HG03103 (cell line): ENCODE measurements at regions not wholly inside any gene's neighbourhood (a gene's known extent, or its start where the extent isn't known, plus 50 kb on each side); places are given as distances from the start of the nearest gene placed in this dataset.

ENCODE experiments used
- ATAC-seq: cut with Tn5 transposase; IDR thresholded peaks from one replicate; pipeline ENCODE4 v1.9.1; 2021; ENCODE audit warnings: low read depth; ENCODE audit not compliant: unreplicated experiment

DNA sequence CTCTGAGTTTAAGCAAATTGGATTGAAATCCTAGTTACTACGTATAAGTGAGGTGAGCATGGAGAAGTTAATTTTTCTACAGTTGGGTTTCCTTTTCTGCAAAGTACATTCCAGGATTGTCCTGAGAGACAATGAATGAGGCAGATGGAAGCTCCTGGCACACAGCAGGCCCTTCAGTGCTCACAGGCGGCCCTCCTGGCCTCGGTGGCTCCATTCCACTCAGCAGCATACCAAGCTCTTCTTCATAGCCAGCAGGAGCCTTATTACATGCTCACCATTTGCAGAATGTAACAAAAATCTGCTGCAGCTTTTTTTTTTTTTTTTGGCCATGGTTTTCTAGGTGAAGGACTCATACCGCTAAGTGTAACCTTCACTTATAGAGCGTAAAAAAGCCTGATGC is 113.2 kb upstream of the FAM9B start:
- ATAC-seq: no peak

DNA sequence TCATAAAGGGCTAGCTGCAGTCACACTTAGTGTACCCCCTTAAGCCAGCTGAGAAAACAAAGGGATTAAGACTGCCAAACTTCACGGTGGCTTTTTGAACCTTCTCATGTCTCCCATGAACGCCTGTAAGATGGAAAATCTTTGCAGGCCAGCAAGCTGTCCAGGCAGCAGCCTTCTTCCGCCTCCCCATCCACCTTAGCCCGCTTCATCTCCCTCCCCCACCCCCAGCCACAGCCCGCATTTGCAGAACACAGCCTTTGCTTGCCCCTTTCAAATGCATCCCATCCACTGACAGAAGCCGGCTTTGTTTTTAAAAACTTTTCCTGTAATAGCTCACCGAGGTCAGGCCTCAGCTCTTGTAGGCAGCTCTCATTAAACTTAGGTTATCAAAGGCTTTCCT is 113.8 kb upstream of the FAM9B start:
- ATAC-seq: no peak

DNA sequence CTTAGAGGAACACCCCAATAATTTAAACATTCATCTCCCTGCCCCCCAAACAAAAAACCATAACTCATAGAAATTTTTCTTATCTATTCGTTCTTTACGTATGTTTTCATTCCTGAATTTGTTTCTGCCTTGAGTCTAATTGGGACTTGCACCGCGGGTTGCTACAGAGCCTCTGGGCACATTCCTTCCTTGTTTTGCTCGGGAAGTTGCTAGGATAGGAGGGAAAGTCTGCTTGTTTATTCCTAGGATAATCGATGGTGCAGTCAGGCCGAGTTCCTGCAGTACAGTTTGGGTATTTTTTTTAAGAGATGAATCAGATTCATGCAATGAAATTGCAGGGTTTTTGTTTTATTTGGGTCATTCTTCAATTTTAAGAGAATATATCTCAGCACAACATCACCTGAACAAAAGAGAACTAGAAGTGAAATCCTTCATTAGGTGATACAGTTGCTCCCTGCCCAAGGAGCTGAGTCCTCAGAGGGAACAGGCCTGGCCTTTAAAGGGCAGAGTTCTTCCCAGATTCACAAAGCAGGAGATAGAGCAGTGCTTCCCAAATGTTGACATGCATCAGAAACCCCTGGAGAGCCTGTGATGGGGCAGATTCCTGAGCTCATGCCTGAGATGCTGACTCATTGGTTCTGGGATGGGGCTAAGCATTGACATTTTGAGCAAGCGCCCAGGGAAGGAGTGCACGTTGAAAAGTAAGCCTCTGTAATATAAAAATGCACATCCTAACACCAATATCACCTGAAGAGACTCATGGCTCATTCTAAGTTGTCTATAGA is 114.9 kb upstream of the FAM9B start:
- ATAC-seq: no peak

DNA sequence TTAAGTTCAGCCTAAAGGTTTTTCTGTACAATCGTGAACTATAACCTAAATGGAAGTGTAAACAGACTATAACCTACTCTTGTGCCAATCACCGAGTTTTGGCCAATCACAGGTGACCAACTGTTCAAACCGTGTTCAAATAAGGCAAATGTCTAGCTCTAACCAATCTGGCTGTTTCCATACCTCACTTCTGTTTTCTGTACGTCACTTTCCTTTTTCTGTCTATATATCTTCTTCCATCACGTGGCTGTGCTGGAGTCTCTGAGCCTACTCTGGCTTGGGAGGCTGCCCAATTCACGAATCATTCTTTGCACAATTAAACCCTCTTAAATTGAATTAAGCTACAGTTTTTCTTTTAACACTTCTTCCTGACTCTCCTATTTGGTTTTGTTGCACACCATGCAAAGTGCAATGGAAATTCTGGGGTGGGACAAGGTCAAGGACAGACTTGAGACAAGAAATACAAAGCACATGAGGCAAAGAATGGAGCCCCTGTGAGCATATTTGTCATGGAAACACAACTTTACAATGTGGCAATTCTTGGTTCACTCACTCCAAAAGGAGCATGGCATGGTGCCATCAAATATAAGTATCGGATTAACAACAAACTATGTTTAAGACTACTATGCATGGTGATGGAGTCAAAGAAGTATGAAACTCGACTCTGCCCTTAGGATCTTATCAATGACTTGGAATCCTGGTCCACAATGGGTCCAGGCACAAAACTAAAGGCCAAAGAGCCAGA is 115.7 kb upstream of the FAM9B start:
- ATAC-seq: no peak

DNA sequence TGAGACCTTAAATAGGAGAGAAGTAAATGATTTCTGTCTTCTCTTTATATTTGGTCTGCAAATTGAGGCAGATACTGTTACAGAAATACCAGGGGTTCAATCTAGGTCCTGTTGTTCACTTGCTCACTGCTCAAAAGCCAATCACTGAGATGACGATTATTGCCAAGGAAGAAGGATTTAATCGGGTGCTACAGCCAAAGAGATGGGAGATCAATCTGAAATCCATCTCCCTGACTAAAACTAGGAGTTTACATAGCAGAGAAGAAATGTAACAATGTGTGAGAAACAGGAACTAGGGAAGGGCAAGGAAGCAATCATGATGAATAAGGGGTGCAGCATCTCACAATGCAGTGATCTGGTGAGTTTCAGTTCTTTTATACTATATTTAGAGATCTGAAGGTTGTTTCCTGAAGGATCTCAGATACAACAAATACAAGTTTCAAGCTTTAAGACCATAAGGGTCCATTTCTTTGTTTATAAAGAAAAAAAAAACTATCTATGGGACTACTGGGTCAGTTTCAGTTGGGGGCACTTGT is 117.9 kb upstream of the FAM9B start:
- ATAC-seq: no peak

DNA sequence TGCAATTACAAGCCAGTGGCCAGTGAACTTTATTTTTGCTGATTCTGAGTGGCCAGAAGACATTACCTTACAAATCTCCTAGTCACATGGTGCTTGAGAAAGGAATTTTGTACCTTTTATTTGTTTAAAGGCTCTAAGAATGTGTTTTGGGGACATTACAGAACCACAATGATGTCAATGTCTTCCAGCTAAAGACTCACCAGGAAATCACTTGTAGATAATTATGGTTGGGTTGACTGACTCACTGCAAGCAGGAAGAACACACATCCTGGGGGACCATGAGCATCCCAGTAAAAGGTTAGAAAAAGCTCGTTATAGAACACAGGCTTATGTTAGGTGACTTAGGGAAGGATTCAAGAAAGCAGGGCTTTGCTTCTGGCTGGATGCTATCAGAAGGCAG is 119.4 kb upstream of the FAM9B start:
- no peak for ATAC-seq

DNA sequence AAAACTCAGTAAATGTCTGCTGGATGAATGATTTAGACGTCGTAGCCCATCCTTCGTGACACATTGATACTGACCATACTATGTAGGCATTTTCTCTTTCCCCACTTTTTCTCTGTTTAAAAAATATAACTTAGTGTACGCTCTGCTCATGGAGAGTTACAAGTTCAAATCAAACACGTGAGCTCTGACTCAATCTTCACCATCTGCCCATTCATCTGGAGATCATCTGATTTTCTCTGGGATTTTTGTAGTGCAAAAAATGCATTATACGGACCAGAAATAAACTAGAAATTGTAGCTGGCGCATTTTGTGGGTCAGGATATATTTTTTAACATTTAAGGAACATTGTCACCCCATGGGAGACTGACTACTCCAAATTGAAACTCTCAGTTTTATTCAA is 124.7 kb upstream of the FAM9B start:
- no peak for ATAC-seq

DNA sequence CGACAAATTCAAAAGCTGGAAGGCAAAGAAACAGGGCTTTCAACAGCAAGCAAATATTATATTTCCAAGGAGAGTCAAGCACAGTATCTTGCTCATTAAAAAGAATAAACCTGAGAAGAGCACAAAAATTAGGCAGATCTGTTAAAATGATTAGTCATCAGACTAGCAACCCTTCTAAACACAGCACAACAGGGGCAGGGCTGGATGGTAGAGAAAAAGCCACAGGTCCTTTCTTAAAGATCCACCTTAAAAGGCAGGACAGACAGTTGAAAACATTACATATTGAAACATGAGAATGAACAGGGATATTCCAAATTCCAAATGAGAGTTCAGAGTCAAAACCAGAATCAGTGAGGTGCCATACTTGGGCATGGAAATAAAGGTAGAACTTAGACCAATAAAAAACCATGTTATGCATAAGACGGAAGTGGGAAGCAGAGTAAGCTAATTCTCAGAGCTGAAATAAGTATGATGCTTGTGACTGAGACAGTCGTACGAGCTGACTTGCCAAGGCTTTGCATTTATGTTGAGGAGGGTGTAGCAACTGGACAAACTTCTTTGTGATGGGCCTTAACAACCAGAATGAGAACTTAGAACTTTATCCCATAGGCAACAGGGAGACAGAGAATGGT is 126.9 kb upstream of the FAM9B start:
- no peak for ATAC-seq

DNA sequence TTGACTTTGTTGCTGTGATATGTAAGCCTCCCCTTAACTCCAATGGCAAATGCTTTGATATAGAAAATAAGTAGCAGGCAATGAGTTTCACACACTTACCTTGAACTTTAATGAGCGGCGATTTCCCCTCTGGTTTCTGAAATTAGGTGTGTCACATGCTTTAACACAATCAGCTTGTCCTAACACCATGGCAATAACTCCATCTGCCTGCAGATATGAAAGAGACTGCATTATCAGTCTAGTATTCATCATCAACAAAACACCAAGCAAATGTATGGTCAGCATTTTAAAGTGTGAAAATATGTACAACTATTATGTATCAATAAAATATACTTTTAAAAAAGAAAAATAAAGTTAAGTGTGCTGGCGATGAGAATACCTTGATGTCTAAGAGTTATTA is 128.8 kb upstream of the FAM9B start:
- no peak for ATAC-seq

DNA sequence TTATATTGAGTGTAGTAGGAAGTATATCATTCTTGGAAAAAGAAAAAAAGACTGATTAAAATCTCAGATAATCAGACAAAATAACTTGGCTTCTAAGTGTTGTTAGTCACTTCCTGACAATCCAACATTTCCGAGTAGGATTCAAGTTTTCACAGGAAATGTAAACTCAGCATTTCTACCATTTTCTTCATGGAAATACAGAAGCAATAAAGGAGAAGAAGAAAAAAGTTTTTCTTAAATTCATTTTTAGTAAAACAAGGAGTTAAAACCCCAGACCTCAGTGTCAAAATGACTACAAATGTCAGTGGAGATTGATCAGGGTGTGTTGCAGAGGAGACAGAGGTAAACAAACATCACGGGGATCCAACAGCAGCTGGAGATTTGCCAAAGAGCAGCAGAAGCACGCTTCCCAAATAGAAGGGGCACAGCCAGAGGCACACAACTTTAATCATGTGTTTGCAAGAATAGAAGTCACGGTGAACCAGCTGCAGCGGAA is 129.3 kb upstream of the FAM9B start:
- no peak for ATAC-seq

DNA sequence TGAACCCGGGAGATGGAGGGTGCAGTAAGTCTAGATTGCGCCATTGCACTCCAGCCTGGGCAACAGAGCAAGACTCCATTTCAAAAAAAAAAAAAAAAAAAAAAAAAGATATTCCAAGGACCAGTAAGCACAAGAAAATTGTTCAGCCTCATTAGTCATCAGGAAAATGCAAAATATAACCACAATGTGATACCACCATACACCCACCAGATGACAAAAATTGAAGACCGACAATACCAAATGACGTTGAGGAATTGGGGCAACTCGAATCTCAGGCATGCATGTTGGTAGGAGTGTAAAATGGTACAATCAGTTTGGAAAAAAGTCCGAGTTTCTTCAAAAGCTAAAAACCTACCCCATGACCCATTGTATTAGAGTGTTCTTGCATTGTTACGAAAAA is 130.2 kb upstream of the FAM9B start:
- ATAC-seq: no peak

DNA sequence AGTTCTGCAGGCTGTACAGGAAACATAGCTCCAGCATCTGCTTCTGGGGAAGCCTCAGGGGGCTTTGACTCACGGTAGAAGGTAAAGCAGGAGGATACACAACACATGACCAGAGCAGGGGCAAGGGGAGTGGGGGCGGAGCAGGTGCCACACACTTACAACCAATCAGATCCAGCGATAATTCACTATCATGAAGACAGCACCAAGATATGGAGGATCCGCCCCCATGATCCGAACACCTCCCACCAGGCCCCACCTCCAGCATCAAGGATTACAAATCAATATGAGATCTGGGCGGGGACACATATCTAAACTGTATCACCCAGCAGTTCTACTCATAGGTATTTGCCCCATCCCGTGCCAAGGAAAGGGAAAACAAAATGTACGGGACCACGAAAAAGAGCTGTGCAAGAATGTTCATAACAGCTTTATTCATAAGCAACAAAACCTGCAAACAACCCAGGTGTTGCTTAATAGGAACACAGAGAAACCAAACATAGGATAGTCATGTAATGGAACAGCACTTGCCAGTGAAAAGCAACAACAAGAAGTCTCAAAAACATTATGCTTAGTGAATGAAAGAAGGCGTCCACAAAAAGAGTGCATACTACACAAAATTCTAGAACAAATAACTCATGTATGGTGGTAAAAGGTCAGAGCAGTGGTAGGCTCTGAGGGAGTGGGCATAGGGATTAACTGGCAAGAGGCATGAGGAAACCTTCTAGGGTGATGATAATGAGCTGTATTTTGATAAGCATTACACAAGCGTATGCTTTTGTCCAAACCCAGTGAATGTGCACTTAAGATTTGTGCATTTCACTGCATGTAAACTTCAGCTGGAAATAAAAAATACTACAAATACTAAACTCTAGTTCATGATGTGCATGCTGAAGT is 130.9 kb upstream of the FAM9B start:
- ATAC-seq: no peak

DNA sequence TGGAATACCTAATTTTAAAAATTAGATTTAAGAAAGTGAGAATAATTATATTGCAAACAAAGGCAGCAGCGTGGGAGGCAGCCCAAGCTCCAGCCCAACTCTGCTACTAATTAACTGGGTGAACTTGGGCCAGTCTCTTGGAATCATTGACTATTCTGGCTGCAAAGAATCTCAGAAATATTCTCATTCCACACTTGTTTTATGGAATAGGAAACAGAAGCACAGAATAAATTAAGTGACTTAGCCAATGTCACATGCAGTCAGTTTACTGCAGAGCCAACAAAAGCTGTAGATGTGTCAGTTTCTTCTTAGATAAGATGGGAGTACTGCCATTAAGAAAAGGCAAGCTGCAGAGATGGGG is 132.6 kb upstream of the FAM9B start:
- ATAC-seq: no peak

DNA sequence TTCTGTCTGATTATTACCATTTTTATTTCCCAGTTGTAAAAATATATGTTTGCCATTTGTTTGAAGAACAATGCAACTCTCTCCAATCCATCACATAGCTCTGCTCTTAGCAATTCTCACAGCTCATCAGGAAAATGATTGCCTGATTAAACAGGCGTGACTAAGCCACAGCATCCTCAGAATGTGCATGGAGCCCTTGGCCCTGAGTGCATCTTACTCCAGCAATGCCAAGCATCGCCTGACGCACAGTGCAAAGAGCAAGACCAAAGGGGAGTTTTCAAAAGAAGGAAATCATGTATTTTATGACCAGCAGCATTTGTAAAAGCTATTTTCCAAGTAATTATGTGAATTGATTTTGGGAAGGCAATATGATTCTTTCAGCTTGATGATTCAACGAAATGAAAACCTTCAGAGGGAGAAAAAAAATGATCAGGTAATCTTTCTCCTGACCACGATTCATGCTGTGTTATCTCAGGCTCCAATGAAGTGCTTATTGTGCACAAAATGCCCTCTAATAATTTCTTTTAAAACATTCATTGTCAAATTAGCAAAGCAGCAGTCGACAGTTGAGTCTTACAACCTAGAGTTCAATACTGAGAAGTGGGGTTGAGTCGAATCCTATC is 138.0 kb upstream of the FAM9B start:
- no peak for ATAC-seq

DNA sequence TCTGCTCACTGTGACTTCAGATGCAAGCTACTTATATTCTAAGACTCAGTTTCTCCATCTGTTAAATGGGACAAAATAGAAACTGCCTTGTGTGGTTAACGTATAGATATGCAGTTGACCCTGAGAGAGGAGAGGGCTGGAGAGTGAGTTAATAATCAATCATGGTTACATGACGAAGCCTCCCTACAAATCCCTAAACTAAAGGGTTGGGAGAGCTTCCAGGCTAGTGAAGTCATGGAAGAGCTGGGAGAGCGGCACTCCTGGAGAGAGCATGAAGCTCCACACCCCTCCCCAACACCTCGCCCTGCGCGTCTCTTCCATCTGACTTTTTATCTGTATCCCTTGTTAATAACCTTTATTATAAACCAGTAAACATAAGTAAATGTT is 138.5 kb upstream of the FAM9B start:
- ATAC-seq: no peak

DNA sequence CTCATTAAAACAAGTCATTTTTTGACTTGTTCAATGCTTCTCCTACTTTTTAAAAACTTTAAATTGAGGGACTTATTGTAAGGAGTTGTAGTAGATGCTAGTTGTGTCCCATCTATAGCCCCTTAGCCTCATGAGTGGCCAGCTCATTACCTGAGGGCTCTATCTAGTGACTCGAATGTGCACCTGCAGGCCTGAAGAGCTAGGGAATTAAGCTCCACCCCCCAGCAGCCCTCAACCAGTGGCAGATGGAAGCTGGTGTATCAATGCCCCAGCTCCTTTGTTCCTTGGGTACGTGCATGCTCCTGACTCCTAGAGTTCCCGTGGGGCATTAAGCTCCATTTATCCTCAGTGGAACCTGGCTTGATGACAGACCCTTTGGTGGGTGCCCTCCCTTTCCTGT is 146.7 kb upstream of the FAM9B start:
- no peak for ATAC-seq

DNA sequence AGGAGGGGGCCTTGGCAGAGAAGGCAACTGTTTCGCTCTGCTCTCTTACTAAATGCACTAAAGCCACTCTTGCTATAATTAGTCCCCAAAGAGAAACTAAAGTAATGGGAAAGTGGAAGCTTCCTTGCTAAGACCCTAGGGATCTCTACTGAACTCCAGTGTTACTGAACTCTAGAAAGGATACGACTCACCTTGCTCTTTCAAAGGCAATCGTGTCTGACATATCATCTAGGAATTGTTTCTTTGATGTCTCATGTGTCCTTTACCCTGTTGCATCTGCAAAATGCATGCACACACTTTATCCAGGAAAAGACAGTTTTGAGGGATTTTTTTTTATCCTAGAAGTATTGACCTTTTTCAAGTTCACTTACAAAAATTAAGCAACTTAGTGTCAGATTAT is 148.1 kb upstream of the FAM9B start:
- no peak for ATAC-seq

DNA sequence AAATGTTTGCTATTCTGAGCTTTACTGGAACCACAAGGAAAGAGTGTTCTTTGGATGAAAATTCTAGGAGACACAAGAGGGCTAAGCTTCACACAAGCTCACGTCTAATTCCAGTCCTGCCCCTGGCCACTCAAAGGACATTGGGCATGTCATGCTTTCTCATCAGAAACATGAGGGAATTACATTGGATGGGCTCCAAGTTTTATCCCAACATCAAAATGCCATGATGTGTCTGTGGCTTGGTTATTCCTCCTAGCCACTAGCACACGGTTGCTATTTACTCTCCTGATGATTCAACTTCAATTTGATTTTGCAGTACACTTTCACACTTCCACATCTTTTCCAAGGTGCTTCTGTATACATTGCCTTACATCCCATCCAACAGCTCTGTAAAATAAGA is 149.6 kb upstream of the FAM9B start:
- ATAC-seq: no peak

DNA sequence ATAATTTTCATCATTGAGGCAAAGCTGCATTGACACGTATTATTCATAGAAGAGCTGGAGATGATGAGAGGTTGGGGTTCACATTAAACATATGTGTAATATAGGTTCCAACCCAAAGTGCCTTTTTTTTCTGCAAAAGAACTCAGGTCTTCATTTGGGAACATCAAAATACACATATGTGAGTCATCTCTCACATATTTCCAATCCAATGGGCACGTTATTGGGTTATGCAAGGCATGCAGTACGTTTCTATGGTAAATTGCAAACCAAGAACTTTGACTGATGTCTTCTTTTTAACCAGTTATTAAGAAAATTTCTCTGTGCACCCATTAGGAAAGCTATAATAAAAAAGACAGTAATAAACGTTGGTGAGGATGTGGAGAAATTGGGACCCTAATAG is 150.3 kb upstream of the FAM9B start:
- no peak for ATAC-seq

DNA sequence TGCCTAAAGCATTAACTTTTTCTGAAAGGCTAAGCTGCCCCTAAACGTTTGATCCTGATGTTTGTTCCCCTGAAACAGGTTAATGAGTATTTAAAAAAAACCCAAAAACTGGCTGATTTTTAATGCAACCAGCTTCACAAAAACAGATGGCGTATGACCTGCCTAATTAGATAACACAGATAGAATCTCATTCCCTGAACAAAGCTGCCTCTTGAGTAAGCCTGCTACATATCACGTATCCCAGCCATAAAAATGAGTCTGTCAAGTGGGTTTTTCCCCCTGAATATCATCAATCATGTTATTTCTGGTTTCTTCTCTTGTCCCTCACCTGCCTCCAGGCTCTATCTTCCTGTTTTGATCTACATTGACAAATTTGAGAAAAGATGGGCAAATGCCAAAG is 154.2 kb upstream of the FAM9B start:
- no peak for ATAC-seq
